LNCaP clone FGC (cell line): ENCODE measurements at regions not wholly inside any gene's neighbourhood (a gene's known extent, or its start where the extent isn't known, plus 50 kb on each side); places are given as distances from the start of the nearest gene placed in this dataset.

ENCODE experiments used
- DNase-seq: peaks from one replicate; pipeline ENCODE4 v3.0.0-alpha.2; 2011; ENCODE audit warnings: low read depth
- H3K4me3 ChIP-seq: 2 replicates; pipeline ENCODE4 v1.5.1; 2011; ENCODE audit warnings: mild to moderate bottlenecking, low read depth, low read length, control low read depth
- CTCF ChIP-seq: IDR thresholded peaks from 2 replicates; pipeline ENCODE4 v1.5.1; 2012; ENCODE audit warnings: mild to moderate bottlenecking; ENCODE audit not compliant: control insufficient read depth, insufficient read depth; ENCODE audit errors: extremely low read depth

GRCh38 chr1:82950606-82951200, 1048.2 kb downstream of the TTLL7 start:
- no peak for TF ChIP-seq CTCF
- no peak overlapping the region for H3K4me3 ChIP-seq
- no peak for DNase-seq

- no peak overlapping the region for H3K4me3 ChIP-seq
- no peak for DNase-seq
- no peak for TF ChIP-seq CTCF
These were observed 1050.5 kb downstream of the TTLL7 start for GRCh38 chr1:82948386-82948785.

- no peak overlapping the region for H3K4me3 ChIP-seq
- no peak for DNase-seq
- TF ChIP-seq CTCF: no peak
These were observed 1051.7 kb downstream of the TTLL7 start for GRCh38 chr1:82947278-82947677.

- no peak for TF ChIP-seq CTCF
- H3K4me3 ChIP-seq: no peak overlapping the region
- no peak for DNase-seq
These were observed 1052.8 kb downstream of the TTLL7 start for GRCh38 chr1:82946096-82946605.

- DNase-seq: no peak
- no peak overlapping the region for H3K4me3 ChIP-seq
- TF ChIP-seq CTCF: no peak
These were observed 1054.1 kb downstream of the TTLL7 start for GRCh38 chr1:82944822-82945221.

GRCh38 chr1:82934074-82934473, 1064.9 kb downstream of the TTLL7 start:
- no peak overlapping the region for H3K4me3 ChIP-seq
- no peak for TF ChIP-seq CTCF
- no peak for DNase-seq

- DNase-seq: no peak
- H3K4me3 ChIP-seq: no peak overlapping the region
- TF ChIP-seq CTCF: no peak
These were observed 1066.2 kb downstream of the TTLL7 start for GRCh38 chr1:82932727-82933126.
